KMS-11 (cell line): ENCODE measurements at regions not wholly inside any gene's neighbourhood (a gene's known extent, or its start where the extent isn't known, plus 50 kb on each side); places are given as distances from the start of the nearest gene placed in this dataset.

Experiments
- H2AFZ ChIP-seq: fragments of 200-600 bp; sonication (generic); 2 replicates; pipeline ENCODE4 v1.6.1; 2016; ENCODE audit warnings: antibody characterized with exemption, mixed run types, low read depth
- H3K27ac ChIP-seq: fragments of 200-600 bp; sonication (generic); 2 replicates; pipeline ENCODE4 v1.6.1; 2016; ENCODE audit warnings: mild to moderate bottlenecking, mixed run types
- H3K27me3 ChIP-seq: fragments of 200-600 bp; sonication (generic); 2 replicates; pipeline ENCODE4 v1.6.1; 2017; ENCODE audit warnings: mild to moderate bottlenecking, low read depth, mixed run types, moderate library complexity; ENCODE audit not compliant: insufficient read depth
- H3K36me3 ChIP-seq: fragments of 200-600 bp; sonication (generic); 2 replicates; pipeline ENCODE4 v1.6.1; 2017; ENCODE audit warnings: mild to moderate bottlenecking, mixed run types; ENCODE audit not compliant: insufficient read depth
- H3K4me1 ChIP-seq: fragments of 200-600 bp; sonication (generic); 2 replicates; pipeline ENCODE4 v1.6.1; 2016; ENCODE audit warnings: mild to moderate bottlenecking, low read depth, mixed run types; ENCODE audit not compliant: poor library complexity, severe bottlenecking
- H3K4me2 ChIP-seq: fragments of 200-600 bp; sonication (generic); 2 replicates; pipeline ENCODE4 v1.7.0; 2016; ENCODE audit warnings: mild to moderate bottlenecking, mixed run types
- H3K4me3 ChIP-seq: fragments of 200-600 bp; sonication (generic); IDR thresholded peaks from 2 replicates; pipeline ENCODE4 v1.6.1; 2017; ENCODE audit warnings: low read depth, low read length, mixed read lengths; ENCODE audit not compliant: insufficient read depth
- H3K79me2 ChIP-seq: fragments of 200-600 bp; sonication (generic); 2 replicates; pipeline ENCODE4 v1.6.1; 2016; ENCODE audit warnings: low read depth, mixed run types; ENCODE audit not compliant: insufficient read depth
- H3K9ac ChIP-seq: fragments of 200-600 bp; sonication (generic); 2 replicates; pipeline ENCODE4 v1.6.1; 2016; ENCODE audit warnings: mild to moderate bottlenecking, mixed run types
- H4K20me1 ChIP-seq: fragments of 200-600 bp; sonication (generic); 2 replicates; pipeline ENCODE4 v1.6.1; 2016; ENCODE audit warnings: mild to moderate bottlenecking, mixed run types; ENCODE audit not compliant: insufficient read depth
- TF ChIP-seq, protein P1 (sequence below): fragments of 200-600 bp; sonication (generic); conservative IDR thresholded peaks from 2 replicates; pipeline ENCODE4 v1.6.1; 2017; ENCODE audit warnings: low read depth, mild to moderate bottlenecking, antibody characterized with exemption, low read length, moderate library complexity, mixed read lengths

DNA sequence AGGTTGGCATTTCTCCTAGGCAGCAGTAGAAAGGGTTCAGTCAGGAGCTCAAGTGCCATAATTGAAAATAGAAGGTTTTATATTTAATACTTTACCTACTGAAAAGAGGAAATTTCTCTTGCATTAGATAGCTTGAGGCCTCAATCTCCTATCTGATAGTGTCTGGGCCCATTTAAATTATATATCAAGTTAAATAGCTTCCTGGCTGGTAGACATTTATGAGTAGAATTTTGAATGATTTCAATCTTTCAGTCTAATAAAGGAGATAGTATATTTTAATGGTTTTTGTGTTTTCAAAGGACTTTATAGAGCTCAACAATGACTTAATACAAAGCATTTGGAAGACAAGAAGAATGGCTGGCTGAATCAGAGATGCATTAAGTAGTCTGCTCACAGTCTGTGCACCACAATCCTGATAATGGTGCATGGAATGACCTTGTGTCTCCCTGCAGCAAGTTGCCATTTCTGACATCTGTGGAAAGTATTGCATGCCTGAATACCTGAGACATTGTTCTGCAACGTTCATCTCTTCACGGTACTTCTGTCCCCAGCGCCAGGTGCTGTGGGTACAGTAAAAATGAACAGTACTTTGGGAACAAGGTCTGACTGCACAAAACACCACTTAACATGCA lies 974.1 kb downstream of the TMTC2 start:
- Histone ChIP-seq H3K79me2 (no peaks in the 10 kb centered on the region), H3K27ac (no peak overlapping the region), H3K4me3 (no peak overlapping the region), H3K9ac (no peak overlapping the region), H3K4me1 (no peaks in the 10 kb centered on the region), H3K4me2 (no peak overlapping the region), H3K27me3 (no peaks in the 10 kb centered on the region), H2AFZ (no peak overlapping the region), H4K20me1 (no peaks in the 10 kb centered on the region), H3K36me3 (no peaks in the 10 kb centered on the region)
- TF ChIP-seq, protein P1, sequence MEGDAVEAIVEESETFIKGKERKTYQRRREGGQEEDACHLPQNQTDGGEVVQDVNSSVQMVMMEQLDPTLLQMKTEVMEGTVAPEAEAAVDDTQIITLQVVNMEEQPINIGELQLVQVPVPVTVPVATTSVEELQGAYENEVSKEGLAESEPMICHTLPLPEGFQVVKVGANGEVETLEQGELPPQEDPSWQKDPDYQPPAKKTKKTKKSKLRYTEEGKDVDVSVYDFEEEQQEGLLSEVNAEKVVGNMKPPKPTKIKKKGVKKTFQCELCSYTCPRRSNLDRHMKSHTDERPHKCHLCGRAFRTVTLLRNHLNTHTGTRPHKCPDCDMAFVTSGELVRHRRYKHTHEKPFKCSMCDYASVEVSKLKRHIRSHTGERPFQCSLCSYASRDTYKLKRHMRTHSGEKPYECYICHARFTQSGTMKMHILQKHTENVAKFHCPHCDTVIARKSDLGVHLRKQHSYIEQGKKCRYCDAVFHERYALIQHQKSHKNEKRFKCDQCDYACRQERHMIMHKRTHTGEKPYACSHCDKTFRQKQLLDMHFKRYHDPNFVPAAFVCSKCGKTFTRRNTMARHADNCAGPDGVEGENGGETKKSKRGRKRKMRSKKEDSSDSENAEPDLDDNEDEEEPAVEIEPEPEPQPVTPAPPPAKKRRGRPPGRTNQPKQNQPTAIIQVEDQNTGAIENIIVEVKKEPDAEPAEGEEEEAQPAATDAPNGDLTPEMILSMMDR: no peak

DNA sequence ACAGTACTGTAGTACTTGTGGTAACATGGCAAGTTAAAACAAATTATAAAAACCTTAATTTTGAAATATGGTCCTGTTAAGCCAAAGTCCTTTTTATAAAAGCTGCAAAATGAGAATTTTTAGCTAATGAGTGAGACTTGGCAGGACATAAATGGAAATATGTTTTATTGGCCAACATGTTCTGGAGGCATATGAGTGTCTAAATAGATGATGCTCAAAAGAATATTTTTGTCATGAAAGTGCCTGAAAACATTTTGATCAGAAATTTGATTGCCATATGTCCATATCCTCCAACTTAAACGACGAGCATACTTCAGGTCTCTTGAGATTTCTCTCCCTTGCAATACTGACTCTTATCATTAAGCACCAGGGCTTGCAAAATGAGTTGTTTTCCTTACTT lies 972.6 kb downstream of the TMTC2 start:
- Histone ChIP-seq H3K9ac (no peak overlapping the region), H3K4me3 (no peak overlapping the region), H3K4me1 (no peaks in the 10 kb centered on the region), H3K27me3 (no peaks in the 10 kb centered on the region), H2AFZ (no peak overlapping the region), H4K20me1 (no peaks in the 10 kb centered on the region), H3K4me2 (no peak overlapping the region), H3K79me2 (no peaks in the 10 kb centered on the region), H3K36me3 (no peaks in the 10 kb centered on the region), H3K27ac (no peak overlapping the region)
- TF ChIP-seq, protein P1: no peak

DNA sequence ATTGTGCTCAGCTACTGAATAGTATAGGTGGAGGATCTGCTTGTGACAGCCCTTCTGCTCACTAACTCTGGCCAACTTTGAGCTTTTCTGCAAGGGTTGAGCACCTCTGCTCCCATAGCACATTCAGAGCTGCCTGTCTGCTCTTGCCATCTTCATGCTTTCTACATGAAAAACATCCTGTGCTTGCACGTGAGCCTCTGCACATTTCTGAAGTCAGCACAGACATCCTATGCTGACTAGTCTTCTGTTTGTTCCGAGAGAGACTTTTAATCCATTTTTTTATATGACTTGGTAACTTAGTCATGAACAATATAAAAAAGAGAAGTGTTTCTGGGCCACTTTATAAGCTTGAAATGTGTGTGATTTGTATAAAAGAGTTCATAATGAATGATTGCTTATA lies 969.3 kb downstream of the TMTC2 start:
- TF ChIP-seq, protein P1: no peak
- no peak overlapping the region for H3K4me3 ChIP-seq
- no peaks in the 10 kb centered on the region for H3K27me3 ChIP-seq
- no peak overlapping the region for H2AFZ ChIP-seq
- H3K4me1 ChIP-seq: no peaks in the 10 kb centered on the region
- H3K79me2 ChIP-seq: no peaks in the 10 kb centered on the region
- H3K9ac ChIP-seq: no peak overlapping the region
- H4K20me1 ChIP-seq: no peaks in the 10 kb centered on the region
- H3K4me2 ChIP-seq: no peak overlapping the region
- no peaks in the 10 kb centered on the region for H3K36me3 ChIP-seq
- H3K27ac ChIP-seq: no peak overlapping the region

DNA sequence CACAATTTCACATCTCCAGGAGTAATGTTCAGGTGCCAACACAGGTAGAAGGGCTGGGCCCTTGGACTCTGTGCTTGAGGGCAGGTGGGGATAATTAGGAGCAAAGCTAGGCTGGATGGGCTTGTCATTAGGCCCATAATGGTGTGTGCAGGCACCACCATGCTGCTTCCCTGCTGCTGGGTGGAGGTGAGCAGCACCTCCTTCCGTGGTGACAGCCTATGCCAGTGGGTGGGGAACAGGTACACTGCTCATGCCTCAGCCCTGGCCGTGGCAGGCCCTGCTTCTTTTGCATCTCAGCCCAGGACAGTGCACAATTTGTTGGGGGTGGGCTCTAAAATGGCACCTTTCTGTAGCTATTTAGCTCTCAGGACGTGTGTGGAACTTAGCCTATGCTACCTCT lies 955.5 kb downstream of the TMTC2 start:
- no peaks in the 10 kb centered on the region for H3K27me3 ChIP-seq
- TF ChIP-seq, protein P1: no peak
- H4K20me1 ChIP-seq: no peaks in the 10 kb centered on the region
- H3K4me3 ChIP-seq: no peak overlapping the region
- no peaks in the 10 kb centered on the region for H3K79me2 ChIP-seq
- H3K9ac ChIP-seq: no peak overlapping the region
- H3K4me1 ChIP-seq: no peaks in the 10 kb centered on the region
- H2AFZ ChIP-seq: no peak overlapping the region
- no peak overlapping the region for H3K27ac ChIP-seq
- no peak overlapping the region for H3K4me2 ChIP-seq
- H3K36me3 ChIP-seq: no peaks in the 10 kb centered on the region
